ENCODE measurements at regions not wholly inside any gene's neighbourhood (a gene's known extent, or its start where the extent isn't known, plus 50 kb on each side); places are given as distances from the start of the nearest gene placed in this dataset.

- H2AFZ ChIP-seq (ENCODE audit: low read depth, low read length): no peak overlapping the region
- H3K27ac ChIP-seq (ENCODE audit: low read length): no peak overlapping the region
- no peaks in the 10 kb centered on the region for H3K4me1 ChIP-seq (ENCODE audit: low read length)
- H3K79me2 ChIP-seq (ENCODE audit: low read length): no peaks in the 10 kb centered on the region
- no peaks in the 10 kb centered on the region for H3K36me3 ChIP-seq (replicated peaks; ENCODE audit: low read depth, low read length)
- H3K9me3 ChIP-seq (ENCODE audit: insufficient read depth, low read length): no peaks in the 10 kb centered on the region
- no peaks in the 10 kb centered on the region for H3K27me3 ChIP-seq (ENCODE audit: low read depth, low read length)
- H3K4me2 ChIP-seq (ENCODE audit: low read length): no peak overlapping the region
- no peak overlapping the region for H3K4me3 ChIP-seq (ENCODE audit: low read length)
- H3K9ac ChIP-seq (ENCODE audit: low read length): no peak overlapping the region
- TF ChIP-seq EZH2phosphoT487 (IDR thresholded peaks at IDR 0.05; ENCODE audit: low read depth): no peak
- TF ChIP-seq, protein P1, sequence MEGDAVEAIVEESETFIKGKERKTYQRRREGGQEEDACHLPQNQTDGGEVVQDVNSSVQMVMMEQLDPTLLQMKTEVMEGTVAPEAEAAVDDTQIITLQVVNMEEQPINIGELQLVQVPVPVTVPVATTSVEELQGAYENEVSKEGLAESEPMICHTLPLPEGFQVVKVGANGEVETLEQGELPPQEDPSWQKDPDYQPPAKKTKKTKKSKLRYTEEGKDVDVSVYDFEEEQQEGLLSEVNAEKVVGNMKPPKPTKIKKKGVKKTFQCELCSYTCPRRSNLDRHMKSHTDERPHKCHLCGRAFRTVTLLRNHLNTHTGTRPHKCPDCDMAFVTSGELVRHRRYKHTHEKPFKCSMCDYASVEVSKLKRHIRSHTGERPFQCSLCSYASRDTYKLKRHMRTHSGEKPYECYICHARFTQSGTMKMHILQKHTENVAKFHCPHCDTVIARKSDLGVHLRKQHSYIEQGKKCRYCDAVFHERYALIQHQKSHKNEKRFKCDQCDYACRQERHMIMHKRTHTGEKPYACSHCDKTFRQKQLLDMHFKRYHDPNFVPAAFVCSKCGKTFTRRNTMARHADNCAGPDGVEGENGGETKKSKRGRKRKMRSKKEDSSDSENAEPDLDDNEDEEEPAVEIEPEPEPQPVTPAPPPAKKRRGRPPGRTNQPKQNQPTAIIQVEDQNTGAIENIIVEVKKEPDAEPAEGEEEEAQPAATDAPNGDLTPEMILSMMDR (IDR thresholded peaks at IDR 0.05; ENCODE audit: low read depth, low read length): no peak
- H4K20me1 ChIP-seq (ENCODE audit: insufficient read depth, low read length): no peaks in the 10 kb centered on the region
Observed at GRCh38 chr2:10190255-10190654, 67.7 kb downstream of the RRM2 start.

DNA sequence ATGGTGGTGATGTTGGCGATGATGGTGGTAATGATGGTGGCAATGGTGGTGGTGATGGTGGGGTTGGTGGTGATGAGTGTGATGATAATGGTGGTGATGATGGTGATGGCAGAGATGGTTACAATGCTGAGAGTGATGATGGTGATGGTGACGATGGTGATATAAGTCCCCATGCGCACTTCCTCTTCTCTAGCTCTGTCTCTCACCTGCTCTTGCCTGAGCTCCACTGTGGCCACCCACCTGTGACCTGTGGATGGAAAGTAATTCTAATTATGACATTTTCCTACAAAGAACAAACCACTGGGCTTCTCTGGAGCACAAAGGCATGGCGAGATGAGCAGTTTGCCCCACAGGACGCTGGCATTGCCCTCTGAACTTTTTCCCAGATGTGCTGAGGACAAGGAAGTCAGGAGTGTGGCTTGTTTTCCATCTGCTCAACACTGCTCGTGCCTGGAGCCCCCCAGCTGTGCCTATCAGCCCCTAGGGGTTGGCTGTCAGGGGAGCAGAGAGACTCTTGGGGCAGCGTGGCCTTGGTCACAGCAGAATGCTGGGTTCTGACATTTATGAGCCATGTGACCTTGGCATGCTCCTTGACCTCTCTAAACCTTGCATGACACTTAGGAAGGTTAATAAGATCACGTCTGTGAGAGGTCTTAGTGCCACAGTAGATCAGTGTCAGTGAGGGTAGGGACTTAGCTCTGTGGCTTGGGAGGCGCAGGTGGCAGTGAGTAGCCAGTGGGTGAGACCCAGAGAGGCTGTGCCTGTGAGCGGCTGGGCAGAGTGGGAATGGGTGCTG, 68.4 kb downstream of the RRM2 start:
- Histone ChIP-seq H4K20me1 (ENCODE audit: insufficient read depth, low read length) (no peaks in the 10 kb centered on the region), H3K4me2 (ENCODE audit: low read length) (no peak overlapping the region)
- no peak for TF ChIP-seq EZH2phosphoT487 (IDR thresholded peaks at IDR 0.05; ENCODE audit: low read depth)
- TF ChIP-seq, protein P1 (IDR thresholded peaks at IDR 0.05; ENCODE audit: low read depth, low read length): no peak

GRCh38 chr2:10191554-10191953, 69.0 kb downstream of the RRM2 start:
- Histone ChIP-seq H3K9me3 (ENCODE audit: insufficient read depth, low read length) (no peaks in the 10 kb centered on the region), H3K4me2 (ENCODE audit: low read length) (no peak overlapping the region), H3K27ac (ENCODE audit: low read length) (no peak overlapping the region), H2AFZ (ENCODE audit: low read depth, low read length) (no peak overlapping the region), H3K36me3 (replicated peaks; ENCODE audit: low read depth, low read length) (no peaks in the 10 kb centered on the region), H3K4me1 (ENCODE audit: low read length) (no peaks in the 10 kb centered on the region), H3K4me3 (ENCODE audit: low read length) (no peak overlapping the region), H3K9ac (ENCODE audit: low read length) (no peak overlapping the region), H4K20me1 (ENCODE audit: insufficient read depth, low read length) (no peaks in the 10 kb centered on the region), H3K79me2 (ENCODE audit: low read length) (no peaks in the 10 kb centered on the region), H3K27me3 (ENCODE audit: low read depth, low read length) (no peaks in the 10 kb centered on the region)
- no peak for TF ChIP-seq EZH2phosphoT487 (IDR thresholded peaks at IDR 0.05; ENCODE audit: low read depth)
- TF ChIP-seq, protein P1 (IDR thresholded peaks at IDR 0.05; ENCODE audit: low read depth, low read length): no peak

More for the DNA sequence above, 68.4 kb downstream of the RRM2 start:
- Histone ChIP-seq H3K27me3 (ENCODE audit: low read depth, low read length) (no peaks in the 10 kb centered on the region), H3K36me3 (replicated peaks; ENCODE audit: low read depth, low read length) (no peaks in the 10 kb centered on the region), H3K9me3 (ENCODE audit: insufficient read depth, low read length) (no peaks in the 10 kb centered on the region), H3K27ac (ENCODE audit: low read length) (no peak overlapping the region), H3K79me2 (ENCODE audit: low read length) (no peaks in the 10 kb centered on the region), H3K4me3 (ENCODE audit: low read length) (no peak overlapping the region), H3K4me1 (ENCODE audit: low read length) (no peaks in the 10 kb centered on the region), H2AFZ (ENCODE audit: low read depth, low read length) (no peak overlapping the region), H3K9ac (ENCODE audit: low read length) (no peak overlapping the region)

DNA sequence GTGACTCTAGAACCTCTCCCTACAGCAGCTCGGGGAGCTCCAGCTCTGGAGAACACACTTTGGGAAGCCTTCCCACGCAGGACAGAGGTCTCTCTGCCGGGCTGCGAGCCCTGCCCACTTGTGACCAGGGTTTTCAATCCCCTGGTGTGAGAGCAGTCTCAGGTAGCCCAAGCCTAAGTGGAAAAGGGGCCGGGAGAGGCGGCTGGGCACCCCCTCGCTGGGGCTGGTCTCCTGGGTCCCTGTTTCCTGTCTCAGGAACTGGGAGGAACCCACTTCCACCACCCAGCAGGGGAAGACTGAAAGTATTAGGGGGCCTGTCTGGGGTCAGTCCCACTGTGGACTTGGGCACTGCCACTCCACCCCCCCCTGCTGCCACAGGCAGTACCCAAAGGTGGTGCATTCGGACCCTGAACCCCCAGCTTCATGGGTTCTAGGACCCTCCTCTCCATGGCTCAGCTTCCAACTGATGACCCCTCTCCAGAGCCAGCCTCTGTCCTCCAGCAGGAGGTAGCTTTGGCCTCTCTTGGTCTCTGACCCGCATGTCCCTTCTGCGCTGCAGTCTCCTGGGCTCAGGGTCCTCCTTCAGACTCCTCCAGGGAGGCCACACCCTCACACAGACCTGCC, 70.0 kb downstream of the RRM2 start:
- Histone ChIP-seq H3K36me3 (replicated peaks; ENCODE audit: low read depth, low read length) (no peaks in the 10 kb centered on the region), H3K27ac (ENCODE audit: low read length) (no peak overlapping the region), H3K27me3 (ENCODE audit: low read depth, low read length) (no peaks in the 10 kb centered on the region), H3K4me1 (ENCODE audit: low read length) (no peaks in the 10 kb centered on the region), H2AFZ (ENCODE audit: low read depth, low read length) (no peak overlapping the region), H4K20me1 (ENCODE audit: insufficient read depth, low read length) (no peaks in the 10 kb centered on the region), H3K9me3 (ENCODE audit: insufficient read depth, low read length) (no peaks in the 10 kb centered on the region), H3K79me2 (ENCODE audit: low read length) (no peaks in the 10 kb centered on the region), H3K4me3 (ENCODE audit: low read length) (no peak overlapping the region), H3K4me2 (ENCODE audit: low read length) (no peak overlapping the region), H3K9ac (ENCODE audit: low read length) (no peak overlapping the region)
- no peak for TF ChIP-seq EZH2phosphoT487 (IDR thresholded peaks at IDR 0.05; ENCODE audit: low read depth)
- TF ChIP-seq, protein P1 (IDR thresholded peaks at IDR 0.05; ENCODE audit: low read depth, low read length): no peak

Measured in OCI-LY3 (cell line).